NCI-H1930 (cell line): ENCODE measurements at regions not wholly inside any gene's neighbourhood (a gene's known extent, or its start where the extent isn't known, plus 50 kb on each side); places are given as distances from the start of the nearest gene placed in this dataset.
"Not testable (repeated sequence)": the region's sequence is repeated elsewhere in the genome, so short reads cannot be mapped to it uniquely, and the experiment has no call there.

Experiments
- DNase-seq, 2 experiments: peaks; one replicate each; lab custom pipeline; 2025; lab: John Stamatoyannopoulos, UW

DNA sequence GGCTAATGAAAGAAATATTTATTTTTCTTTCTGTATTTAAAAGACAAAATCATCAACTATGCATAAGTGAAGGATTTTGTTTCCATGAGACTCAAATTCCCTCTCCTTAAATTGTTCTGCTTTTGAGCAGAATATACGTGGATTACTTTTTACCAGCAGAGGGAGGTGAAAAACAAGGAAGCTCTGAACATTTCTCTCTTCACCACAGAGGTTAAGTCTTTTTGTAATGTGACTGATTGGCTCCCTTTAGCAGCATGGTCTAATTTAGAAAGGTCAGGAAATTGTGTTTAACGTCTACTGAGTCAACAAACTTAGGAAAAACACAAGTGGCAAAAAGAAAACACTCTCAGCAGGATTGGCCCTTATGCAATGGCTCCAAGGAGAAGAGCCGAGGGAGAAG, 55.1 kb upstream of the F9 start:
- DNase-seq: no peak

DNA sequence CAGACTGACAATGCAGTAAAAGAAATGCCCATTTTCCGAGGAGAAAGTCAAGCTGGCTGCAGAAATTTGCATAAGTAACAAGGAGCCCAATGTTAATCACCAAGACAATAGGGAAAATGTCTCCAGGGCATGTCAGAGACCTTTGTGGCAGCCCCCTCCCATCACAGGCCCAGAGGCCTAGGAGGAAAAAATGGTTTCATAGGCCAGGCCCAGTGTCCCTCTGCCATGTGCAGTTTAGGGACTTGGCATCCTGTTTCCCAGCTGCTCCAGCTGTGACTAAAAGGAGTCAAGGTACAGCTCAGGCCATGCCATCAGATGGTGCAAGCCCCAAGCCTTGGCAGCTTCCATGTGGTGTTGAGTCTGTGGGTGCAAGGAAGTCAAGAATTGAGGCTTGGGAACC, 68.6 kb upstream of the F9 start:
- DNase-seq: not testable (repeated sequence)

DNA sequence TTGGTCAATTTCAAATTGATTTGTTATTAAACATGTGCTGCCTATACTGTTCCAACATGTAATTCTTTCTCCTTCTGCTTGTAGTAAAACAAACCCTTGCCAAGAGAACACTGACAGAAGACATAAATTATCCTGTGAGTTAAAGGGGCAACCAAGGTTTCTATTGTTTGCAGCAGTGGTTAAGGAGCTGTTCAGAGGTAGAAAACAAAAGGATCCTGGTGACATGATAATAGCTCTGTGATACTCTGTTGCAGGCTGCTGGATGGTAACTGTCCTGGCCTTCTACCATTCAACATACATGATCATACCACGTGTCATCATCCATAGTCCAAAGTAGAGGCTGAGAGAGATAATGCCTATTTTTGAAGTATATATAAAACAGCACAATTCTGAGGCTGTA, 75.8 kb upstream of the F9 start:
- no peak for DNase-seq

DNA sequence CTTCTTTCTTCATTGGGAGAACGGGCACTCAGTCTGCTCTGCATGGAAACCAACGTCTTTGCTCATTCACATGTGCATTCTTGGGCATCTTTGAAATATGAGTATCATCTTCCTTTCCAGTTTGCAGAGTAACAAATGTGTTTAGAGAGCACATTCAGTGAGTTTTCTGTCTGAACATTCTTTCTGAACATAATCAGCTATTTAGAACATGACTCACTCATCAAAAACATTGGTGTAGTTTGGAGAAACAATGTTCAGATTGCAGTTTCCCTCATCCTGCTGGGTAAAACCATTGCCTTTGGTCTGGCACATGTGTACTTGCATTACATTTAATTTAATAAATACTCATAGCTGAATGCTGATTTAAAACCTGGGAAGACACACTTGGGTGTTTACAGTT, 81.5 kb upstream of the F9 start:
- DNase-seq: no peak

DNA sequence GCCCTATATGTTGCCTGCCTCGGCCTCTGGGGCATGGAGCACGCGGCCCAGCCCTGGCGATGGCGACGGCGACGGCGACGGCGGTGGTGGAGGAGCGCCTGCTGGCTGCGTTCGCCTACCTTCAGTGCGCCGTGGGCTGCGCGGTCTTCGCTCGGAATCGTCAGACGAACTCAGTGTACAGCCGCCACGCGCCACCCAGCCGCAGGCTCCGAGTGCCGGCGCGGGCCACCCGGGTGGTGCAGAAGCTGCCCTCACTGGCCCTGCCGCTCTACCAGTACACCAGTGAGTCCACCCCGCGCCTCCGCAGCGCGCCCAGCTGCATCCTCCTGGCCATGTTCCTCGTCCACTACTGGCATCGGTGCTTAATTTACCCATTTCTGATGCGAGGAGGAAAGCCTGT, 83.7 kb upstream of the F9 start:
- DNase-seq: no peak

DNA sequence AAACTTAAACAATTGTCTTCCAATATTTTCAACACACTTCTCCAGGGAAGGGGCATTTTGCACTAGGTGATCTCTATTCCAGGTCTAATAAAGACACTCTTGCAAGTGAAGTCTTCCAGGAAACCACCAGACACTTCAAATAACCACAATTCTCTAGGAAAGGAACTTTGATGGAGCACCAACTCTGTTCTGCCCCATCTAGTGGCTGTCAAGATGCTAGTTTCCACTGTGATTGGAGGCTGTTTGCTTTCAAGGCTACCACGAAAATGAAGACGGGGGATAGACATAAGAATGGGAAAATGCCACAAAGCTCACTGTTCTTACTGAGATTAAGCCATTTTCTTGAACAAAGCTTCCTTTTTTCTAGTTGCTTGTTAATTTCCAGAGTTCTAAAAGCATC, 100.6 kb upstream of the F9 start:
- DNase-seq: no peak

DNA sequence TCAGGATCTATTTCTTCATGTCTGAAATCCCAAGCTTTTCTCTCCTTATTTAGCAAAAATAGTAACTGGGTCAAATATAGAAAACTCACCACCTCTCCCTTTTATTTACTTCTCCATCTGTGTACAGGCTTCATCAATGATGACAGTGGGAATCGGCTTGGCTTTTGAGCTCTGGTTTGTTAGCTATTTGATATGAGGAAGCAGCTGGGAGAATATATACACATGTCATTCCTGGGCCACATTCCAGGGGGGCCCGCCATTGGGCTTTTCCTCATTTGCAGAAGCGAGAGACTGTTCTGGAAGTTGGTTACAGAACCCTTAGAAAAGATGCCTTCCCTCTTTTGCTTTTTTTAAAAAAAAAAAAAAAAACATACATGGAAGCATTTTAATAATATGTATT, 107.4 kb upstream of the F9 start:
- DNase-seq: no peak

DNA sequence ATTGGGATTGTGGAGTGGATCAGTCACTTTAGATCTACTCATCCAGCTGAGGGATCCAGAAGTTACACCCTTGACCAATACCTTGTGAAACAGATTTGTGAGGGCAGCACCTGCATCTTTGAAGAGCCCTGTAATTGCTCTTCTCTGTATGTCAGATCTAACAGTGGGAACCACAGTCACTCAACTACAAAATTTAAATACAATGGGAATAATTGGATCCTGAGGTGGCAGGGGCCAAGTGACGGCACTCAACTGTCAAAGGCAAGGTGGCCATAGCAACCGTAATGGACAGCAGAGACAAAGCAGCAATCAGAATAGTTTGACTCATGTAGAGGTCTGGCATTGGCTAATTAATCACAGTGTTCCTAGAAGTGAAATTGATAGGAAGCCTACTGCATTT, 132.3 kb upstream of the F9 start:
- DNase-seq: not testable (repeated sequence)

DNA sequence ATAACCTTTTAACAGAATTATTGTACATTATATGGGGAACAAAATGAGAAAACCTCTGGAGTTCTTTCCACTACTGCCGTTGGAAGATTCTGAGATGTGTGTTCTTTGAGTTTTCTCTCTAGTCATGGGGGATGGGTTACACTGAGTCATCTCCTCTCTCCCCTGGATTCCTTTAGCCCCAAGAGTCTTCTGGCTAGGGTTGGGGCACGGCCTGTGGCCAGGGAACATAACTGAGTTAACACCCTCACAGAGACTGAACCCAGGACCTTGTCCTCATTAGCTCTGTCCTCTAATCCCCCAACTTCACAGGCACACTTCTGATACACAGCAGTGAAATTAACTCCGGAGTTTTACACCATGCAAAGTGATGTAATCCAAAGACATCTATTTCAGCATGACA, 142.3 kb upstream of the F9 start:
- no peak for DNase-seq

DNA sequence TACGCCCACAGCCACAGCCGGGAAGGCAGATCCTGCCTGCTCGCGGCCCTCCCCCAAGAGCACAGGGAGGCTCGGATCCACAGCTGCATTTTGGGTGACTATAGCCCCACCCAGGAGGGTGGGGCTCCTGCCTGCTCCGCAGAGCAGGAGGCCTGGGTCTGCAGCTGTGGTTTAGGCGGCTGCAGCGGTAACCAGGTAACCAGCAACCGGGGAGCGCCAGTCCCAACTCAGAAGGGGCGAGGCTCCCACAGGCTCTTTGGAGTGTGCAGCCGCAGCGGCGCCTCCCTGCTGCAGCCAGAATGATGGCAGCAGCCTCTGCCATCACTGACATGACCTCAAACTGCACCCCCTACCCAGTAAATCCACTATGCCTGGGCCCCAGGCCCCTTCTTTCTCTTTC, 148.0 kb upstream of the F9 start:
- DNase-seq: no peak

DNA sequence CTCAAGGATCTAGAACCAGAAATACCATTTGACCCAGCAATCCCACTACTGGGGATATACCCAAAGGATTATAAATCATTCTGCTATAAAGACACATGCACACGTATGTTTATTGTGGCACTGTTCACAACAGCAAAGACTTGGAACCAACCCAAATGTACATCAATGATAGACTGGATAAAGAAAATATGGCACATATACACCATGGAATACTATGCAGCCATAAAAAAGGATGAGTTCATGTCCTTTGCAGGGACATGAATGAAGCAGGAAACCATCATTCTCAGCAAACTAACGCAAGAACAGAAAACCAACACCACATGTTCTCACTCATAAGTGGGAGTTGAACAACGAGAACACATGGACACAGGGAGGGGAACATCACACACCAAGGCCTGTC, 154.0 kb upstream of the F9 start:
- not testable (repeated sequence) for DNase-seq

DNA sequence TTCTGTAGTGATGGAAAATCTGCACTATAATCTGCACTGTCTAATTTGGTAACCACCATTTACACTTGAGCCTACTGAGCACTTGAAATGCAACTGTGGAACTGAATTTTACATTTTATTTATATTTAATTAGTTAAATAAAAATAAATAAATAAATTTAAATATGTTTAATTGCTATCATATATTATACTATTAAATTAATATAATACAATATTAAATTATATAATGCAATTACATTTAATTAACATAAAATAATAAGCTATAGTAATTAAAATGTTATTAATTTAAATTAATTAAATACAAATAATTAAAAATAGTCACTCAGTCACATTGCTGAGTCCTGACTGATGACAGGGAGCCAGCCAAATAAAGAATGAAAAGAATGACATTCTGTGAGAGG, 170.2 kb upstream of the F9 start:
- no peak for DNase-seq

DNA sequence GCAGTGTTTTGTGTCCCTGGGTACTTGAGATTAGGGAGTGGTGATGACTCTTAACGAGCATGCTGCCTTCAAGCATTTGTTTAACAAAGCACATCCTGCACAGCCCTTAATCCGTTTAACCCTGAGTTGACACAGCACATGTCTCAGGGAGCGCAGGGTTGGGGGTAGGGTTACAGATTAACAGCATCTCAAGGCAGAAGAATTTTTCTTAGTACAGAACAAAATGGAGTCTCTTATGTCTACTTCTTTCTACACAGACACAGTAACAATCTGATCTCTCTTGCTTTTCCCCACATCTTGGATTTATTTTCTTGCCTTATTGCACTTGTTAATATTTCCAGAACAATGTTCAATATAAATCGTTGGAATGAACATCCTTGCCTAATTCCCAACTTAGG, 187.9 kb upstream of the F9 start:
- not testable (repeated sequence) for DNase-seq

DNA sequence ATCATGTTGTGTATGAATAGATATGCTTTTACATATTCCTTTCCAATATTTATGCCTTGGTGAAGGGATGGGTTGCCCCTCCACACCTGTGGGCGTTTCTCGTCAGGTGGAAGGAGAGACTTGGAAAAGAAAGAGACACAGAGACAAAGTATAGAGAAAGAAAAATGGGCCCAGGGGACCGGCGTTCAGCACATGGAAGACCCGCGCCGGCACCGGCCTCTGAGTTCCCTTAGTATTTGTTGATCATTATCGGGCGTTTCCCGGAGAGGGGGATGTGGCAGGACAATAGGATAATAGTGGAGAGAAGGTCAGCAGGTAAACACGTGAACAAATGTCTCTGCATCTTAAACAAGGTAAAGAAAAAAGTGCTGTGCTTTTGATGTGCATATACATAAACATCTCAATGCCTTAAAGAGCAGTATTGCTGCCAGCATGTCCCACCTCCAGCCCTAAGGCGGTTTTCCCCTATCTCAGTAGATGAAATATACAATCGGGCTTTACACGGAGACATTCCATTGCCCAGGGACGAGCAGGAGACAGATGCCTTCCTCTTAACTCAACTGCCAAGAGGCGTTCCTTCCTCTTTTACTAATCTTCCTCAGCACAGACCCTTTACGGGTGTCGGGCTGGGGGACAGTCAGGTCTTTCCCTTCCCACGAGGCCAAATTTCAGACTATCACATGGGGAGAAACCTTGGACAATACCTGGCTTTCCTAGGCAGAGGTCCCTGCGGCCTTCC, 188.5 kb upstream of the F9 start:
- DNase-seq: peak in 1 of 2 experiments; percentile 8

DNA sequence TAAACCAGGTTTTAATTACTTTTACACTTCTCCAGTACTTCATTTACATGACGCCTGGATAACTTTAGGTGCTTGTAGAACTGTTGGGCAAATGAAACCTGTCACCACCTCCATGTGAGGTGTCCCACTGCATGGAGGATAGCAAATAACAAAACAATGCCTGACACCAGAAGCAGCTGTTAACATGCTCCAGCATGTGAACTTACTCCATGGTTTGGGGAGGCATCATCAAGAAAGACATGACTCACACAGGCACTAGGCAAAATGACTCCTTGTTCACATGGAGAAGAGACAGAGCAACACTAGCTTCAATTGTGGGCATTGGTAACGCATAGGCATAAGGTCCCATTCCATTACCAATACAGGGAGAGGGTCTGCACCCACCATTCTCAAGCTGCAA, 198.1 kb upstream of the F9 start:
- DNase-seq: no peak

DNA sequence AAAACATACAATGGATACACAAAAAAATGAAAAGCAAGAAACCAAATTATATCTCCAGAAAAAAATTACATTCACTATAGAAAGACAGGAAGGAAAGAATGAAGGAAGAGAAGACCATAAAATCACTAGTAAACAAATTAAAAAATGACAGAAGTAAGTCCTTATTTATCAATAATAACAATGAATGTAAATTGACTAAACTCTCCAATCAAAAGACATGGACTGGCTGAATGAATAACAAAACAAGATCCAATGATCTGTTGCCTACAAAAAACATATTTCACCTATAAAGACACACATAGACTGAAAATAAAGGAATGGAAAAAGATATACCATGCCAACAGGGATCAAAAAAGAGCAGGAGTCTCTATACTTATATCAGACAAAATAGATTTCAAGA, 203.2 kb upstream of the F9 start:
- no peak for DNase-seq

DNA sequence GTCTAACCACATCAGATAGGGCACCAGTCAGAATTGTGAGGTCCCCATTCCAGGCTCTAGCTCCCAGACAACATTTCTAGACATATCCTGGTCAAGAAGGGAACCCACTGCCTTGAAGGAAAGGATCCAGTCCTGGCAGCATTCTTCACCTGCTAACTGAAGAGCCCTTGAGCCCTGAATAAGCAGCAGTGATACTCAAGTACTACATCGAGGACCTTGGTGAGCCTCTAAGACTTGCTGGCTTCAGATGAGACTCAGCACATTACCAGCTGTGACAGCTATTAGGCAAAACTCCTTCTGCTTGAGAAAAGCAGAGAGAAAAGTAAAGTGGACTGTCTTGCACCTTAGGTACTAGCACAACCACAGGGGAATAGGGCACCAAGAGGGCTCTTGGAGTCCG, 205.8 kb upstream of the F9 start:
- no peak for DNase-seq

DNA sequence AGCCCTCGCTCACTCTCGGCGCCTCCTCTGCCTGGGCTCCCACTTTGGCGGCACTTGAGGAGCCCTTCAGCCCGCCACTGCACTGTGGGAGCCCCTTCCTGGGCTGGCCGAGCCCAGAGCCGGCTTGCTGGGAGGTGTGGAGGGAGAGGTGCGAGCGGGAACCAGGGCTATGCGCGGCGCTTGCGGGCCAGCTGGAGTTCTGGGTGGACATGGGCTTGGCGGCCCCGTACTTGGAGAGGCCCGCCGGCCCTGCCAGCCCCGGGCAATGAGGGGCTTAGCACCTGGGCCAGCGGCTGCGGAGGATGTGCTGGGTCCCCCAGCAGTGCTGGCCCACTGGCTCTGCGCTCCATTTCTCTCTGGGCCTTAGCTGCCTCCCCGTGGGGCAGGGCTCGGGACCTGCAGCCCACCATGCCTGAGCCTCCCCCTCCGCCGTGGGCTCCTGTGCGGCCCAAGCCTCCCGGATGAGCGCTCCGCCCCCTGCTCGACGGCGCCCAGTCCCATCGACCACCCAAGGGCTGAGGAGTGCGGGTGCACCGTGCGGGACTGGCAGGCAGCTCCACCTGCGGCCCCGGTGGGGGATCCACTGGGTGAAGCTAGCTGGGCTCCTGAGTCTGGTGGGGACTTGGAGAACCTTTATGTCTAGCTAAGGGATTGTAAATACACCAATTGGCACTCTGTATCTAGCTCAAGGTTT, 209.7 kb upstream of the F9 start:
- DNase-seq: not testable (repeated sequence)

DNA sequence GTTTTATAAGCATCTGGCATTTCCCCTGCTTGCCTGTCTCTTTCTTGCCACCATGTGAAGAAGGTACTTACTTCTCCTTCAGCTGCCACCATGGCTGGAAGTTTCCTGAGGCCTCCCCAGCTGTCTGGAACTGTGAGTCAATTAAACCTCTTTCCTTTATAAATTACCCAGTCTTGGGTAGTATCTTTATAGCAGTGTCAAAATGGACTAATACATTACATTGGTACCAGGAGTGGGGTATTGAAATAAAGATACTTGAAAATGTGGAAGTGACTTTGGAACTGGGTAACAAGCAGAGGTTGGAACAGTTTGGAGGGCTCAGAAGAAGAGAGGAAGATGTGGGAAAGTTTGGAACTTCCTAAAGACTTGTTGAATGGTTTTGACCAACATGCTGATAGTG, 223.9 kb upstream of the F9 start:
- not testable (repeated sequence) for DNase-seq

DNA sequence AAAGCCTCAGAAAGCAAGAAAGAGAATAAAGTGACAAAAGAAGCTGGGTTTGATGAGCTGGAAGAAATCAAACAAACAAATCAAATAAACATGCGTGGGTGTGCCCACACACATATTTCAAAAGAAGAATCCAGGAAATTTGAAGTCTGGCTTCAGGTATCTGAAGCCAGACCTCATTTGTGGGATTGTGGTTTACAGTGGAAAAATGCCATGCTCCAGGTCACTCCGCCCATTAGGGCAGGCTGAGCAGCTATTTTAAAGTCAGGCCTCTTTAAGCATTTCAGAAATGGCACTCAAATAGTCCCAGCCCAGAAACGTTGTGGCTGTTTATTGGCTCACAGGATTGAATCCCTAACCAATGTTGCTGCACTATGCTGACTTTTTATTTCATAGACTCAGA, 226.1 kb upstream of the F9 start:
- no peak for DNase-seq

DNA sequence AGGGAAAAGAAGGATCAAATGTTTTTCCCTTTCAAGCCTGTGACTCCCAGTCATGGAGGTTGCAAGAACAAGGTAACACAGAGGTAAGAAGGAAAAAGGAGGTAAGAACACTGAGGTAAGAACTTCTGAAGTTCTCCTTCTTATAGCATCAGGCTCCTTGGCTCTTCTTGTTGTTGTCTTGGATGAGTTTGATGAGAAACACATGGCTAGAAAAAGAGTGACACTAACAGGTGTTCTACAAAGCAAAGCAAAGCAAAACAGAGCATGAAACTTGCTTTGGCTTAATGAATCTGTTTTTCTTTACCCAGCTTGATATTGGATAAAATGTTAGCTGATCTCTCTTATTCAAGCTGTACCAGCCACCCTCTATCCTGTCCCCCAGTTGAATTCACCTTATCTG, 231.2 kb upstream of the F9 start:
- no peak for DNase-seq

DNA sequence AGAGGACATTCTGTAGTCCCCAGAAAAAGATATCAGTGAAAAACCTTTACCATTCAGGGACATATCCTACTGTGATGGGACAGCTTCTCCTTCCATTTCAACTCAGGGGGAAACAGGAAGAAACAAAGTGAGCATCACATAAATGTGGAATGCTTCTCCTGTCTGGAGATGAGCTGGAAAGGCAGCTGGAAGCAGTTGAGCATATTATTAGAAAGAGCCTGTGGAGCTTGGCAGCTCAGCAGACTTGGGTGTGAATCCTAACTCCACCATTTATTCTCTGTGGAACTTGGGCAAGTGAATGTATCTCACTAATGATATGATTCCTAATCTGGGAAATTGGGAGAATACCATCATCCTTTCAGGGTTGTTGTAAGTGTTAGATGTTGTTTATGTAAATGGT, 232.1 kb upstream of the F9 start:
- no peak for DNase-seq

DNA sequence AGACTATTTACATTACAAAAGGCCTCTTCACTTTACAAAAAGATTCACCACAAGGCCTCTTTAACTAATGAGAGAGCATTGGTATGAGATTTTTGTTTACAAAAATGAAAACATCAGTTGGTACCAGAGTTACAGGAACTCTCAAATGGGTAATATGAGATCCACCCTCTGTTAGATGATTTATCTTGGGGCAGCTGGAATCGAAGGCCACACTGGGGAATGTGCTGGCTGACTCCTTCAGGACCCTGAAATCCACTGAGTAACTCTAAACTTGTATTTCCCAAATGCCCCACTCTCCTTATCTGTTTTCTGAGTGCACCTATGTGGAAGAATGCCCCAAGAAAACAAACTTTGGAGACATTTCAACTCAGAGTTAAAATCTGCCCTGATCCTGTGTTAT, 232.9 kb upstream of the F9 start:
- DNase-seq: no peak

DNA sequence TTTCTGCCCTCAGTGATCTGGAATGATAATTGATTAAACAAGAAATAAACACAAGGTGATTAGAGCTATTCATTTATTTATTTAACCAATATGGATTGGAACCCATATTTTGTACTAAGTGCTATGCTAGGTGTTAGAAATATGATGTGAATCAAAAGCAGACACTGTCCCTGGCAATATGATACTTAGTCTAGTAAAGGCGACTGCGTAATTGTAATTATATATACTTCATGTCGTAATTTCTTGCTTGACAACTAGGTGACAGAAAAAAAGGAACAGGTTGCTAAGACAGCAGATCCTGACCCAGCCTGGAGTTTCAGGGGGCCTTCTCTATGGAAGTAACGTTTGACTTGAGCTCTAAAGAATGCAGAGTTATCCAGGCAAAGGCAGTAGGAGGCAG, 236.5 kb upstream of the F9 start:
- DNase-seq: no peak
